Loucy (cell line): ENCODE measurements at regions not wholly inside any gene's neighbourhood (a gene's known extent, or its start where the extent isn't known, plus 50 kb on each side); places are given as distances from the start of the nearest gene placed in this dataset.

ENCODE experiments used
- H2AFZ ChIP-seq: fragments of 200-600 bp; sonication (generic); 2 replicates; pipeline ENCODE4 v1.6.0; 2016; ENCODE audit warnings: antibody characterized with exemption, mild to moderate bottlenecking, low read length, moderate library complexity
- H3F3A ChIP-seq: fragments of 200-600 bp; 2 replicates; pipeline ENCODE4 v1.6.0; 2016; ENCODE audit warnings: antibody characterized with exemption, low read depth, mild to moderate bottlenecking
- H3K27me3 ChIP-seq: fragments of 200-600 bp; sonication (generic); 2 replicates; pipeline ENCODE4 v1.6.1; 2014; ENCODE audit warnings: low read length, mild to moderate bottlenecking; ENCODE audit not compliant: insufficient read depth, poor library complexity, severe bottlenecking
- H3K36me3 ChIP-seq: fragments of 200-600 bp; sonication (generic); 2 replicates; pipeline ENCODE4 v1.6.1; 2016; ENCODE audit warnings: low read length; ENCODE audit not compliant: insufficient read depth
- H3K4me1 ChIP-seq: fragments of 200-600 bp; sonication (generic); 2 replicates; pipeline ENCODE4 v1.5.1; 2014; ENCODE audit warnings: low read length, mild to moderate bottlenecking; ENCODE audit not compliant: insufficient read depth, poor library complexity, severe bottlenecking
- H3K4me2 ChIP-seq: fragments of 200-600 bp; sonication (generic); 2 replicates; pipeline ENCODE4 v1.6.0; 2014; ENCODE audit warnings: antibody characterized with exemption, low read length, low read depth, mild to moderate bottlenecking; ENCODE audit not compliant: poor library complexity, severe bottlenecking
- H3K4me3 ChIP-seq: fragments of 200-600 bp; sonication (generic); 2 replicates; pipeline ENCODE4 v1.5.1; 2014; ENCODE audit warnings: low read length, mild to moderate bottlenecking, mixed read lengths; ENCODE audit not compliant: poor library complexity, severe bottlenecking
- H3K79me2 ChIP-seq: fragments of 200-600 bp; sonication (generic); 2 replicates; pipeline ENCODE4 v1.6.1; 2014; ENCODE audit warnings: low read length; ENCODE audit not compliant: insufficient read depth
- H3K9ac ChIP-seq: fragments of 200-600 bp; sonication (generic); 2 replicates; pipeline ENCODE4 v1.6.0; 2014; ENCODE audit warnings: mild to moderate bottlenecking, low read depth, low read length, moderate library complexity; ENCODE audit not compliant: poor library complexity, severe bottlenecking
- H3K9me2 ChIP-seq: fragments of 200-600 bp; sonication (generic); replicated peaks from 2 replicates; pipeline ENCODE4 v1.6.1; 2016; ENCODE audit warnings: low read depth, low read length, mixed read lengths
- H3K9me3 ChIP-seq: fragments of 200-600 bp; sonication (generic); 2 replicates; pipeline ENCODE4 v1.6.1; 2014; ENCODE audit warnings: mild to moderate bottlenecking, antibody characterized with exemption, low read length, low read depth; ENCODE audit not compliant: insufficient read depth
- H4K20me1 ChIP-seq: fragments of 200-600 bp; sonication (generic); 2 replicates; pipeline ENCODE4 v1.6.0; 2014; ENCODE audit warnings: antibody characterized with exemption, low read length, mild to moderate bottlenecking; ENCODE audit not compliant: insufficient read depth, poor library complexity, severe bottlenecking
- EZH2phosphoT487 ChIP-seq: fragments of 200-600 bp; IDR thresholded peaks from 2 replicates; pipeline ENCODE4 v1.6.1; 2018; ENCODE audit warnings: antibody characterized with exemption, mild to moderate bottlenecking, moderate library complexity, borderline replicate concordance
- TF ChIP-seq, protein P1 (sequence below): fragments of 200-600 bp; sonication (generic); conservative IDR thresholded peaks from 2 replicates; pipeline ENCODE4 v1.5.1; 2014; ENCODE audit warnings: mild to moderate bottlenecking, antibody characterized with exemption, low read length

GRCh38 chr6:150464966-150465365 lies 96.2 kb downstream of the IYD start:
- Histone ChIP-seq H3K9ac (no peak overlapping the region), H3F3A (no peaks in the 10 kb centered on the region), H3K4me1 (peaks cover 7% of the 10 kb centered on the region), H3K4me3 (no peak overlapping the region), H3K36me3 (no peaks in the 10 kb centered on the region), H3K9me3 (no peaks in the 10 kb centered on the region), H3K79me2 (no peaks in the 10 kb centered on the region), H2AFZ (no peak overlapping the region), H3K4me2 (peak overlapping the region; percentile 36), H3K9me2 (no peaks in the 10 kb centered on the region), H3K27me3 (no peaks in the 10 kb centered on the region), H4K20me1 (no peaks in the 10 kb centered on the region)
- no peak for TF ChIP-seq EZH2phosphoT487
- TF ChIP-seq, protein P1, sequence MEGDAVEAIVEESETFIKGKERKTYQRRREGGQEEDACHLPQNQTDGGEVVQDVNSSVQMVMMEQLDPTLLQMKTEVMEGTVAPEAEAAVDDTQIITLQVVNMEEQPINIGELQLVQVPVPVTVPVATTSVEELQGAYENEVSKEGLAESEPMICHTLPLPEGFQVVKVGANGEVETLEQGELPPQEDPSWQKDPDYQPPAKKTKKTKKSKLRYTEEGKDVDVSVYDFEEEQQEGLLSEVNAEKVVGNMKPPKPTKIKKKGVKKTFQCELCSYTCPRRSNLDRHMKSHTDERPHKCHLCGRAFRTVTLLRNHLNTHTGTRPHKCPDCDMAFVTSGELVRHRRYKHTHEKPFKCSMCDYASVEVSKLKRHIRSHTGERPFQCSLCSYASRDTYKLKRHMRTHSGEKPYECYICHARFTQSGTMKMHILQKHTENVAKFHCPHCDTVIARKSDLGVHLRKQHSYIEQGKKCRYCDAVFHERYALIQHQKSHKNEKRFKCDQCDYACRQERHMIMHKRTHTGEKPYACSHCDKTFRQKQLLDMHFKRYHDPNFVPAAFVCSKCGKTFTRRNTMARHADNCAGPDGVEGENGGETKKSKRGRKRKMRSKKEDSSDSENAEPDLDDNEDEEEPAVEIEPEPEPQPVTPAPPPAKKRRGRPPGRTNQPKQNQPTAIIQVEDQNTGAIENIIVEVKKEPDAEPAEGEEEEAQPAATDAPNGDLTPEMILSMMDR: no peak

DNA sequence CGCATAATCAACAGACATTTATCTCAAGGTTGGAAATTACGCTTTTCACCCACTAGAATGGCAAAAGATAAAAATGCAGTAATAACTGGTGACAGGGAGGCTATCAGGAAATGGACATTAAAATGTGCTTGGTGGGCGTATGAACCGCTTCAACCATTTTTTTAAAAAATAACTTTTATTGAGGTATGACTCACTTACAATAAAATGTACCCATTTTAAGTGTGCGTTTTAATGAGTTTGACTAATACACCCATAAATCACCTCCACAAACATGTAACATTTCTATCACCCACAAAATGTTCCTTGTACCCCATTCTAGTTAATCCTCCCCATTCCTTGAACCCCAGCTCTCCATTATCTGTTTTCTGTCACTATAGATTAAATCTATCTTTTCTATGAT lies 96.8 kb downstream of the IYD start:
- no peak for TF ChIP-seq EZH2phosphoT487
- TF ChIP-seq, protein P1: no peak
- Histone ChIP-seq H3K9me2 (no peaks in the 10 kb centered on the region), H3K4me3 (no peak overlapping the region), H3K4me1 (peaks cover 7% of the 10 kb centered on the region), H3K9me3 (no peaks in the 10 kb centered on the region), H3K4me2 (peak overlapping the region; percentile 36), H3K9ac (no peak overlapping the region), H4K20me1 (no peaks in the 10 kb centered on the region), H3K36me3 (no peaks in the 10 kb centered on the region), H3K79me2 (no peaks in the 10 kb centered on the region), H3F3A (no peaks in the 10 kb centered on the region), H2AFZ (no peak overlapping the region), H3K27me3 (no peaks in the 10 kb centered on the region)

DNA sequence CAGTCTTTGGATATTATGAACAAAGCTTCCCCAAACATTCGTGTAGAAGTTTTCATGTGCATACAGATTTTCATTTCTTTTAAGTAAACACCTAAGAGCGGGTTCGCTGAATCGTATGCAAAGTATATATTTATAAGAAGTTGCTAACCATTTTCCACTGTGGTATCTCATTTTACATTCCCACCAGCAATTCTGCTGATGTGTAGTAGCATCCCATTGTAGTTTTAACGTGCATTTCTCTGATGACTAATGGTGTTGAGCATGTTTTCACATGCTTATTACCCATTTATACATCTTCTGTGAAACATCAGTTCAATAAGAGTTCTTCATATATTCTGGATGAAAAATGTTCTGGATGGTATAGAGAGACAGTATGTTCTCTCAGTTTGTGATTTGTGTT lies 97.4 kb downstream of the IYD start:
- H2AFZ ChIP-seq: no peak overlapping the region
- no peak overlapping the region for H3K4me3 ChIP-seq
- no peaks in the 10 kb centered on the region for H3K36me3 ChIP-seq
- no peak overlapping the region for H3K4me2 ChIP-seq
- H3K9ac ChIP-seq: no peak overlapping the region
- peaks cover 7% of the 10 kb centered on the region for H3K4me1 ChIP-seq
- H4K20me1 ChIP-seq: no peaks in the 10 kb centered on the region
- no peaks in the 10 kb centered on the region for H3K27me3 ChIP-seq
- H3K79me2 ChIP-seq: no peaks in the 10 kb centered on the region
- H3K9me3 ChIP-seq: no peaks in the 10 kb centered on the region
- H3K9me2 ChIP-seq: no peaks in the 10 kb centered on the region
- no peak for TF ChIP-seq EZH2phosphoT487
- TF ChIP-seq, protein P1: no peak
- no peaks in the 10 kb centered on the region for H3F3A ChIP-seq
